Muscle layer of colon (tissue), 2 donors: ENCODE measurements at regions not wholly inside any gene's neighbourhood (a gene's known extent, or its start where the extent isn't known, plus 50 kb on each side); places are given as distances from the start of the nearest gene placed in this dataset.

Source experiments
- H3K27ac ChIP-seq: one replicate; pipeline ENCODE4 v1.7.0; 2013; ENCODE audit warnings: low read depth, mild to moderate bottlenecking, low read length, moderate library complexity
- H3K27me3 ChIP-seq, 2 donors: one replicate each; pipeline ENCODE4 v1.7.0; 2013; ENCODE audit warnings: low read length in 2 of 2, mild to moderate bottlenecking in 2 of 2; ENCODE audit not compliant: insufficient read depth in 2 of 2, control insufficient read depth in 1 of 2
- H3K36me3 ChIP-seq: one replicate; pipeline ENCODE4 v1.7.0; 2013; ENCODE audit warnings: mild to moderate bottlenecking, low read length; ENCODE audit not compliant: insufficient read depth
- H3K4me1 ChIP-seq: one replicate; pipeline ENCODE4 v1.7.0; 2013; ENCODE audit warnings: mild to moderate bottlenecking, low read length; ENCODE audit not compliant: insufficient read depth
- H3K4me3 ChIP-seq, 2 donors: one replicate each; pipeline ENCODE4 v1.7.0; 2013; ENCODE audit warnings: low read length in 2 of 2, low read depth in 1 of 2, mild to moderate bottlenecking in 1 of 2, moderate library complexity in 1 of 2
- H3K9ac ChIP-seq: one replicate; pipeline ENCODE4 v1.7.0; 2013; ENCODE audit warnings: low read length
- H3K9me3 ChIP-seq: one replicate; pipeline ENCODE4 v1.7.0; 2013; ENCODE audit warnings: mild to moderate bottlenecking, low read length
- donor health status: abdominal sarcoma.
- donor health status: Adenocarcinoma of cecum.

DNA sequence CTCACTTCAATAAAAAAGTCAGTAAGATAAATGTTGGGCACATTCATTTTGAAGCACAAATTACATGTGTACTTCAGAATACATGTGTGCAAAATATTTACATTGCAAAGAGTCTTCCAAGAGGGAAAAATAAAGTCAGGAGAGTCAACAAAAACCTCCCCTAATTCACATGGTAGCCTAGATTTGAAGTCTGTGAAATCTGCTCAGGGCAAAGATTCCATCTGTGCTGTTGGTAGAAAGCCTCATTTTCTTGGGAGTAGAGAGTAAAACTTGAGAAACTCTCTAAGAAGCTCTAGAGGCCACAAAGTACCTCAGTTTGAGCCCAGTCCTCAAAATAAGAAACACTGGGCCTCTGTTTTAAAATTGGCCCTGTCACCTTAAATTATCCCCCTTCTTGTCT lies 303.4 kb downstream of the RAB28 start:
- H3K9me3 ChIP-seq = no peaks in the 10 kb centered on the region
- no peaks in the 10 kb centered on the region for H3K4me1 ChIP-seq
- H3K27ac ChIP-seq = no peak overlapping the region
- no peak overlapping the region for H3K4me3 ChIP-seq
- no peaks in the 10 kb centered on the region for H3K36me3 ChIP-seq
- H3K27me3 ChIP-seq = no peaks in the 10 kb centered on the region
- no peak overlapping the region for H3K9ac ChIP-seq

DNA sequence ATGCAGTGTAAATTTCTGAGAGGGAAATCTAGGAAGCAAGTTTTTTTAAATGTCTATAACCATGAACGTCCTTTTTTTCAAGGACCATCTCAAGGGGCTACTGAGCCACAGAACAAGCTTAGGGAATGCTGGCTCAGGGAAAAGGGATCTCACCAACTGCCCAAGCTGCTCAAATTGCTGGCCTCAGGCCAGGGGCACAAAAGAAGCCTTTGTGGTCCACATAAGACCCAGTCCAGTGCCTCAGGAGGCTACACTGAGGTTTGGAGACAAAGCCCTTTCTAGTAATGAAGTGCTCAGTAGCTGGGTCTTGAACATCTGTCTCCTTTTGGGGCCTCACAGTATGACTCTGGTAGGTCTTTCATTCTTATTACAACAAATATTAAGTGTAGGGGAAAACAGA lies 305.5 kb downstream of the RAB28 start:
- H3K27ac ChIP-seq = no peak overlapping the region
- H3K9me3 ChIP-seq = no peaks in the 10 kb centered on the region
- H3K36me3 ChIP-seq = no peaks in the 10 kb centered on the region
- H3K4me3 ChIP-seq = no peak overlapping the region
- H3K27me3 ChIP-seq = no peaks in the 10 kb centered on the region
- no peaks in the 10 kb centered on the region for H3K4me1 ChIP-seq
- H3K9ac ChIP-seq = no peak overlapping the region

DNA sequence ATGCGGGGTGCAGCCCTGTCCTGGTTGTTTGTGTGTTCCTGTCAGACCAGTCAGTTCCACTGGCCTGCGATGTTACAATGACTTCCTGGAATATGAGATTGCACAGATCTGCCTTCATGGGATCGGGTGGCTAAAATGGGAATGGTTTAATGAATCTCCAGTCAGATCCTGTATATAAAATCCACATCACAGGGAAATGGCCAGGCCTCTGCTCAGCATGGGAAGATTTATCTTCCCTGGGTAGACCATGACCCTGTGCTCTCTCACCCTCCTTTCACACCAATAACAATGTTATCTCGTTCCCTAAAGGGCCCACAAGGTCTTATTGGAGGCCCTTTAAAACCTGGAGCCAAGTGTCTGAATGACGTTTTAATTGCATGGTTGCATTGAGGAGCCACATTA lies 307.4 kb downstream of the RAB28 start:
- Histone ChIP-seq H3K4me3 (no peak overlapping the region), H3K27ac (no peak overlapping the region), H3K9me3 (no peaks in the 10 kb centered on the region), H3K36me3 (no peaks in the 10 kb centered on the region), H3K9ac (no peak overlapping the region), H3K27me3 (no peaks in the 10 kb centered on the region), H3K4me1 (no peaks in the 10 kb centered on the region)

DNA sequence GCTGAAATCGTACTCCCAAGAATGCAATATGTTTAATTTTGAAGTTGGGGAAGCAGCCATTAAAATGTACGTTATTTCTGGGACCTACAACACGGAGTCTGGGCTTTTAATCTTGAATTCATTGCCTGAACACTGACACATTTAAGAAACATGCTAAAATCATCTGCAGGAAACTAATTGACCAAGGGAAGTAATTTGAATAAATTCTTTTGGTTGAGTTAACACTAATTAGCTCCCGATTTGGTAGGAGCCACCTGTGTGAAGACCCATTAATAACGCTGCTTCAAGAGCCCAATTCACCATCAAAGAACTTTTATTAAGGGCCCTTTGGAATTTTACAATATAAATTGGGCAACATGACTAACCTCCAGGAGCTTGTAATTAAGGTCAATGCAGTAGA lies 309.2 kb downstream of the RAB28 start:
- no peaks in the 10 kb centered on the region for H3K27me3 ChIP-seq
- H3K27ac ChIP-seq = no peak overlapping the region
- no peaks in the 10 kb centered on the region for H3K4me1 ChIP-seq
- H3K9me3 ChIP-seq = no peaks in the 10 kb centered on the region
- no peak overlapping the region for H3K9ac ChIP-seq
- no peak overlapping the region for H3K4me3 ChIP-seq
- H3K36me3 ChIP-seq = no peaks in the 10 kb centered on the region

DNA sequence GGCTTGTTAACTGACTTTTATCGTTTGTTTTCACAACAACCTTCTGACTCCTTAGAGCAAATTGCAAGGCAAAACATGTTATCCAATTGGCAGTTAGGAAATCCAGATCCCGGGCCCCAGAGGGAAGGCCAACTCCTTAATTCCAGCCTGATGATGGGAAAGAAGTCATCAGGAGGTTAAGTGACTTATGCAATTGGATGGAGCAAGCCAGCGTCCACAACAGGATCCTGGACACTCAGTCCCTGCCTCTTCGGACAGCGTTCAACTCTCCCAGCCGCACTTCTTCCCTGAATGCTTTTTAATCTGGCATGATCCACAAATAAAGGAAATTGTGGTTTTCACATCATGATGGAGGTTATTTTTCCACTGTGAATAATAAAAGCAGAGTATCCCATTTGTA lies 310.1 kb downstream of the RAB28 start:
- H3K9me3 ChIP-seq = no peaks in the 10 kb centered on the region
- H3K9ac ChIP-seq = no peak overlapping the region
- H3K27ac ChIP-seq = no peak overlapping the region
- H3K27me3 ChIP-seq = no peaks in the 10 kb centered on the region
- H3K36me3 ChIP-seq = no peaks in the 10 kb centered on the region
- H3K4me1 ChIP-seq = no peaks in the 10 kb centered on the region
- no peak overlapping the region for H3K4me3 ChIP-seq

DNA sequence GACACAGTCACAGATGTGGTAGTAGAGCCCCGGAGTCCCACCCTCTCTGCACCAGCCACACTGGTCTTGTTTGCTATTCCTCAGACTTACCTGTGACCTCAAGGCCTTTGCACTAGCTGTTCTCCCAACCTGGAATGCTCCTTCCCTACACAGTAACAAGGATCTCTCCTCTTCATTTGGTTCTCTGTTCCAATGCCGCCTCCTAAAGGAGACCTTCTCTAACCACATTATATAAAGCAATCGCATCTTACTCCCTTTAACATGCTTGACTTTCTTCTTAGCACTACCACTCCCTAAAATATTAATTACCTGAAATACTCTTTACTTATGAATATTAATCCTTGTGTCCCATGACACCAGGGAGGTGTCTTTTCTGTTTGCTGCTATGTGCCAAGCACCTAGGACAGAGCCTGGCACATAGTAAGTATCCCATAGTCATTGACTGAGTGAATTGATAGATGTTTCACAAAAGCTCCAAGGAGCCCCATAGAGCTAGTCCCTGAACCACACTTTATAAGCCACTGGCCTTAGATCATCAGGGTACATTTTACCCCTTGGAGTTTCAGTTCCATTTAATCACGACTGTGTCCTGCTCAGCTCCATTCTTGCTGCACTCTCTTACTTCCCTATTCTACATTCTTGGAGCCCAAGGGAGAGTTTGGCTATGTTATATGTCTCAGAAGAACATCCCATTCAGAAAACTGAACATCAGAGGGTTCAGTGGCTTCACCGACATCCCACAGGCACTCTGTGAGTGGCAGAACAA lies 312.7 kb downstream of the RAB28 start:
- no peak overlapping the region for H3K4me3 ChIP-seq
- H3K9ac ChIP-seq = no peak overlapping the region
- no peaks in the 10 kb centered on the region for H3K36me3 ChIP-seq
- no peaks in the 10 kb centered on the region for H3K4me1 ChIP-seq
- no peaks in the 10 kb centered on the region for H3K9me3 ChIP-seq
- no peaks in the 10 kb centered on the region for H3K27me3 ChIP-seq
- H3K27ac ChIP-seq = no peak overlapping the region

DNA sequence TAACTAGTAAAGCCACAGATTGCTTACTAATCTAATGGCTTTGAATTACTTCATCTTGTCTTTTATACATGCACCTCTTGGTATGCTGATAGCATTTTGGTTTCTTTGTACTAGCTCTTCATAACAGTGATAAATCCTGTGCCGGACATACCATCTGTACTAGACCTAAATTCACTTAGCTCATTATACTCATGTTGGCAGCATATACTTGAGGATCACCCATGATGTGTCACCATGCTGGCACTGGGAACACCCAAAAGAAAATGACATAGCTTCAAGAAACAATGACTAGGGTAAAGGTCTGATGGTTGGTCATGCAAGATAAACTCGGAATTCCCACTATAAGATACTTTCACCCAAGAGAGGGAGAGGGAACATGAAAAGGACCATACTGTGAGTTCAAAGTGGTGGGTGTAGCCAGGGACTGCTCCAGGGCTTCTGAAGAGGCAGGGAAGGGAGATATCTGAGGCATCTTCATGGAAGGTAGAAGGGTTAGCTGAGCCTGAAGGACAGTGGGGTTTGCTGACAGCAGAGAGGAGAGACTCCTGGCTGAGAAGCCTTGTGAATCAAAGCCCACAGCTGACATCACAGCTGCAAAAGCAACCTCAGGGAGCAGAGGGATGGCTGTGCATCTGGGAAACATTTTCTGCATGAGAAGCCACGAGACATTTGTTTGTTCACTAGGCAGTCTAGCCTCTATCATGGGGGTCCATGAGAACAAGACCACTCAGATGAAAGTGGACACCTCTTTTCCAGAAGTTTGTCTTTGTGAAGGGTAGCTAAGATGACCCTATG lies 314.2 kb downstream of the RAB28 start:
- no peaks in the 10 kb centered on the region for H3K4me1 ChIP-seq
- H3K9me3 ChIP-seq = no peaks in the 10 kb centered on the region
- H3K27me3 ChIP-seq = no peaks in the 10 kb centered on the region
- no peak overlapping the region for H3K27ac ChIP-seq
- H3K4me3 ChIP-seq = no peak overlapping the region
- H3K9ac ChIP-seq = no peak overlapping the region
- no peaks in the 10 kb centered on the region for H3K36me3 ChIP-seq

DNA sequence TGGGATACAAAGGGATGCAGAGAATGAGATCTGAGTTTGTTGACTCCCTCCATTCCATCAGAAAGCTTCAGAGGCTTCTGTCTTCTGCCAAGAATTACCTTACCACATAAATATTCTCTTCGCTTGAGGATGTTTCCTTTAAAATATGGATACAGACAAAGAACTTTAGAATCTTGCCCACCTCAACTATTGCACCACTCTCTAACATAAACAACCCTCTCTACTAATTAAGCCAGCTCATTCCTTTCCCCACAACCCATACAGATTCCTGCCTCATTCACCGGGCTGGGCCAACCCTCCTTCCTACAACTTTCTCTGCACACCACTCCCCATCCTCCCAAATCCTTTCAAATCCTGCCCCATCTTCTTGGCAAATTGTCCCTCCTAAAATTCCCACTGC lies 315.8 kb downstream of the RAB28 start:
- Histone ChIP-seq H3K9me3 (no peaks in the 10 kb centered on the region), H3K4me1 (no peaks in the 10 kb centered on the region), H3K9ac (no peak overlapping the region), H3K27ac (no peak overlapping the region), H3K4me3 (no peak overlapping the region), H3K27me3 (no peaks in the 10 kb centered on the region), H3K36me3 (no peaks in the 10 kb centered on the region)

DNA sequence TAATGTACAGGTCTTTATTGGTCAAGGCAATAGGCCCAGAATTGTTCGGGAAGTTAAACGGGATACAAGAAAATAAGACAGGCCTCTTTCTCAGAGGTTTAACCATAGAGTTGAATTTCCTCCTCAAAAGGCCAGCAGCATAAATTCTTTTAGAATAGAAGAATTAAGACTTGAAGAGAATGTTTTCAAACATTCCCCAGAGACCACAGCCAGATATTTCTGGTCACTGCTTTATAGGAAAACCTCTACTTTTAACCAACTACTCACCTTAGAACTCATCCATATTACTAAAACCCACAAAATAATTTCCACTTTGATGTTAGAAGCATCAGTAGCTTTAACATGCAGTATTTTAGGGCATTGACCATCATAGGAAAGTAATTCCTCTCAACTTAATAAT lies 317.9 kb downstream of the RAB28 start:
- no peak overlapping the region for H3K27ac ChIP-seq
- H3K9ac ChIP-seq = no peak overlapping the region
- H3K27me3 ChIP-seq = no peaks in the 10 kb centered on the region

DNA sequence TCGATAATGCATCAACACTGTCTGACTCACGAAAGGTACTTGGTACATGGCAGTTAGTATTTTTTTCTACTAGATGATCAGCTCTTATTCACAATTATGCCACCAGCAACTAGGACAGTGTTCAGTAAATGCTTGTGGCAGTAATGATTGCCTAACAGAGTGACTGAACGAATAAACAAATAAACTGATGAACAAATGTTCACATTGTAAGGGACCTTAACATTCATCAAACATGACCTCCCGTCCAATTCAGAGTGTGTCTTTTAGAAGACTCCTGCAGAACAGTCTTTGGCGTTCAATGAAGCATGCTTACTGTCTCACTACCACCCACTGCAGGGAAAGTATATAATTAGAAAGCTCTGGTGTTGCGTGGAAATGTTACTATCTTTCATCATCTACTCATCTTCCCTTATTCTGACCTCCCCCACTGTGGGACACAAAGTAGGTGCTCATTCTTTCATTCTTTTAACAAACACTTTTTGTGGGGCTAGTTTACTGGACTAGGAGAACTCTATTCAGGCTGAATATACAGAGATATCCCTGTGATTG lies 319.3 kb downstream of the RAB28 start:
- H3K4me3 ChIP-seq = no peak overlapping the region
- peaks cover 15% of the 10 kb centered on the region for H3K4me1 ChIP-seq
- no peak overlapping the region for H3K9ac ChIP-seq
- no peaks in the 10 kb centered on the region for H3K27me3 ChIP-seq
- H3K36me3 ChIP-seq = no peaks in the 10 kb centered on the region
- no peaks in the 10 kb centered on the region for H3K9me3 ChIP-seq
- H3K27ac ChIP-seq = no peak overlapping the region

More for the DNA sequence above, 317.9 kb downstream of the RAB28 start:
- Histone ChIP-seq H3K36me3 (no peaks in the 10 kb centered on the region), H3K9me3 (no peaks in the 10 kb centered on the region), H3K4me3 (no peak overlapping the region), H3K4me1 (peaks cover 8% of the 10 kb centered on the region)

DNA sequence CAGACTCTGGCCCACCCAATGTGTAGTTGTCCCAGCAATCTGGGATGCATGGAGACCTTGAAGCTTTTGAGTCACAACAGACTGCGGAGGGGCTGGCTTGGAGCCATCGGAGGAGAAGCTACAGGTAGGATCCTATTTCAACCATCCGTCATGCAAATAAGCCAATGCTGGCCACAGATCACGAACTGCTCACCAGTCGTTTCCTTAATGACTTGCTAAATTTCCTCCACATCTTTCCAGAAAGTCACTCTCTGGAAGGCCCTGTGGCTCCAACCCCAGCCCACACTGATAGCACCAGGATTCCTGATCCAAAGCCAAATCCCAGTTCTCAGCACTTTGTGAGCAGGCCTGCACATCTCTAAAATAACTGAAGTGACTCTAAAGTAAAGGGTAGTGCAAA lies 321.3 kb downstream of the RAB28 start:
- H3K9me3 ChIP-seq = no peaks in the 10 kb centered on the region
- H3K4me1 ChIP-seq = peaks cover 15% of the 10 kb centered on the region
- H3K4me3 ChIP-seq = no peak overlapping the region
- no peaks in the 10 kb centered on the region for H3K36me3 ChIP-seq
- no peak overlapping the region for H3K9ac ChIP-seq
- H3K27ac ChIP-seq = no peak overlapping the region
- no peaks in the 10 kb centered on the region for H3K27me3 ChIP-seq
